ENCODE measurements at regions not wholly inside any gene's neighbourhood (a gene's known extent, or its start where the extent isn't known, plus 50 kb on each side); places are given as distances from the start of the nearest gene placed in this dataset.

- TF ChIP-seq CTCF (IDR thresholded peaks at IDR 0.05; ENCODE audit: insufficient read depth, low read length, poor library complexity, severe bottlenecking) (no peak), EZH2phosphoT487 (conservative IDR thresholded peaks at IDR 0.05; ENCODE audit: low read length) (no peak)
Measured at GRCh38 chr5:102138243-102138653, 157.8 kb downstream of the SLCO4C1 start.

Data from SU-DHL-6 (cell line).